MCF 10A (cell line): ENCODE measurements at regions not wholly inside any gene's neighbourhood (a gene's known extent, or its start where the extent isn't known, plus 50 kb on each side); places are given as distances from the start of the nearest gene placed in this dataset.

Source experiments
- BruUV-seq: library from RNA; stranded (reverse); fragments of 400-500 nt; replicated peaks from 2 replicates; lab custom pipeline; 2021; lab: Mats Ljungman, UMichigan
- CTCF ChIA-PET: fragments of 300-600 bp; sonication (Branson Sonifier 250); formaldehyde crosslinking; extraction: SDS; loops from one replicate; lab custom pipeline; 2021; ENCODE audit warnings: antibody characterized with exemption, inconsistent platforms; lab: Yijun Ruan, JAX
- POLR2A ChIA-PET: fragments of 300-600, 350-650 bp; sonication (Branson Sonifier 250); formaldehyde crosslinking; extraction: SDS; loops from one replicate; lab custom pipeline; 2020; ENCODE audit warnings: antibody characterized with exemption, inconsistent platforms; lab: Yijun Ruan, JAX
- DNase-seq: peaks from one replicate; pipeline ENCODE4 v3.0.0-alpha.2; 2018; ENCODE audit not compliant: unreplicated experiment
- H3K27ac Mint-ChIP-seq: one replicate; pipeline ENCODE4 v1.8.0; 2022; ENCODE audit warnings: mild to moderate bottlenecking, low read depth, mixed read lengths; ENCODE audit not compliant: unreplicated experiment
- H3K27me3 Mint-ChIP-seq: one replicate; pipeline ENCODE4 v1.8.0; 2022; ENCODE audit warnings: mixed read lengths; ENCODE audit not compliant: insufficient read depth, unreplicated experiment
- H3K36me3 Mint-ChIP-seq: one replicate; pipeline ENCODE4 v1.8.0; 2022; ENCODE audit warnings: mild to moderate bottlenecking, moderate library complexity, mixed read lengths; ENCODE audit not compliant: insufficient read depth, unreplicated experiment
- H3K4me1 Mint-ChIP-seq: one replicate; pipeline ENCODE4 v1.8.0; 2022; ENCODE audit warnings: mixed read lengths; ENCODE audit not compliant: insufficient read depth, unreplicated experiment
- H3K4me3 Mint-ChIP-seq: one replicate; pipeline ENCODE4 v1.8.0; 2022; ENCODE audit warnings: mild to moderate bottlenecking, moderate library complexity, mixed read lengths; ENCODE audit not compliant: unreplicated experiment
- H3K9me3 Mint-ChIP-seq: one replicate; pipeline ENCODE4 v1.8.0; 2022; ENCODE audit warnings: mixed read lengths; ENCODE audit not compliant: unreplicated experiment
- CTCF ChIP-seq: fragments of 200-600 bp; IDR thresholded peaks from one replicate; pipeline ENCODE4 v1.8.0; 2022; ENCODE audit warnings: antibody characterized with exemption, mild to moderate bottlenecking; ENCODE audit not compliant: unreplicated experiment
- intact Hi-C: fragments of 100-400 bp; cut with micrococcal nuclease; formaldehyde crosslinking; loops from 2 replicates; pipeline ENCODE4 v1.14.1; 2022

- H3K27ac Mint-ChIP-seq = no peak overlapping the region
- no peaks in the 10 kb centered on the region for H3K4me1 Mint-ChIP-seq
- TF ChIP-seq CTCF = no peak
Measured at GRCh38 chr3:64859625-64860535, 172.1 kb upstream of the ADAMTS9 start.

GRCh38 chr3:64856977-64857516 lies 169.2 kb upstream of the ADAMTS9 start:
- TF ChIP-seq CTCF = no peak
- CTCF ChIA-PET = interaction anchor here (1.0 kb wide), 1 partner anchor 11 kb away, joined by 3 read pairs; no protein-coding TSS in a partner anchor
- no peak for DNase-seq
- Mint-ChIP-seq H3K36me3 (no peaks in the 10 kb centered on the region), H3K27me3 (no peaks in the 10 kb centered on the region), H3K9me3 (no peaks in the 10 kb centered on the region), H3K4me1 (no peaks in the 10 kb centered on the region), H3K4me3 (no peak overlapping the region), H3K27ac (no peak overlapping the region)
- intact Hi-C loops = no loop called here
- BruUV-seq = no TSS peak
- POLR2A ChIA-PET = interaction anchor here (1.8 kb wide), 1 partner anchor 9 kb away, joined by 4 read pairs; no protein-coding TSS in a partner anchor

More at GRCh38 chr3:64859625-64860535, 172.1 kb upstream of the ADAMTS9 start:
- CTCF ChIA-PET = interaction anchor here (0.7 kb wide), 1 partner anchor 11 kb away, joined by 3 read pairs; no protein-coding TSS in a partner anchor
- Mint-ChIP-seq H3K36me3 (no peaks in the 10 kb centered on the region), H3K4me3 (no peak overlapping the region), H3K9me3 (no peaks in the 10 kb centered on the region), H3K27me3 (no peaks in the 10 kb centered on the region)
- intact Hi-C loops = no loop called here
- no peak for DNase-seq
- POLR2A ChIA-PET = no interaction called here
- no TSS peak for BruUV-seq

GRCh38 chr3:64856106-64856505 lies 168.3 kb upstream of the ADAMTS9 start:
- TF ChIP-seq CTCF = no peak
- intact Hi-C loops = no loop called here
- Mint-ChIP-seq H3K27ac (no peak overlapping the region), H3K9me3 (no peaks in the 10 kb centered on the region), H3K36me3 (no peaks in the 10 kb centered on the region), H3K4me3 (no peak overlapping the region), H3K4me1 (no peaks in the 10 kb centered on the region), H3K27me3 (no peaks in the 10 kb centered on the region)
- BruUV-seq = no TSS peak
- POLR2A ChIA-PET = no interaction called here
- DNase-seq = no peak
- CTCF ChIA-PET = no interaction called here

GRCh38 chr3:64853456-64853855 lies 165.7 kb upstream of the ADAMTS9 start:
- H3K4me3 Mint-ChIP-seq = no peak overlapping the region
- H3K27me3 Mint-ChIP-seq = no peaks in the 10 kb centered on the region
- DNase-seq = no peak
- intact Hi-C loops = no loop called here
- no peak for TF ChIP-seq CTCF
- no TSS peak for BruUV-seq
- H3K27ac Mint-ChIP-seq = no peak overlapping the region
- no peaks in the 10 kb centered on the region for H3K36me3 Mint-ChIP-seq
- ChIA-PET POLR2A (no interaction called here), CTCF (no interaction called here)
- no peaks in the 10 kb centered on the region for H3K9me3 Mint-ChIP-seq
- no peaks in the 10 kb centered on the region for H3K4me1 Mint-ChIP-seq
